ENCODE measurements at regions not wholly inside any gene's neighbourhood (a gene's known extent, or its start where the extent isn't known, plus 50 kb on each side); places are given as distances from the start of the nearest gene placed in this dataset.

GRCh38 chr12:24707334-24707733, 241.6 kb downstream of the BCAT1 start:
- TF ChIP-seq CTCF (optimal IDR thresholded peaks at IDR 0.05 in 1 of 3, IDR thresholded peaks at IDR 0.05 in 1 of 3, conservative IDR thresholded peaks at IDR 0.05 in 1 of 3; ENCODE audit: extremely low read depth in 1 of 3, insufficient read depth in 2 of 3, low read length in 3 of 3) (no peak), EZH2 (IDR thresholded peaks at IDR 0.05; ENCODE audit: low read length) (no peak)
- no peaks in the 10 kb centered on the region for H3K36me3 ChIP-seq (ENCODE audit: control insufficient read depth in 2 of 2, extremely low read depth in 1 of 2, insufficient read depth in 2 of 2, low read length in 2 of 2)
- no peaks in the 10 kb centered on the region for H3K9me1 ChIP-seq (ENCODE audit: control insufficient read depth, extremely low read depth, insufficient read depth, low read length)
- no peak overlapping the region for H2AFZ ChIP-seq (ENCODE audit: control insufficient read depth, low read length)
- H3K9me3 ChIP-seq (ENCODE audit: control insufficient read depth, low read depth, low read length): no peaks in the 10 kb centered on the region
- H3K79me2 ChIP-seq (ENCODE audit: control insufficient read depth, insufficient read depth, low read length): no peaks in the 10 kb centered on the region
- no peaks in the 10 kb centered on the region for H3K4me1 ChIP-seq (ENCODE audit: control insufficient read depth, extremely low read depth, insufficient read depth, low read length)
- H4K20me1 ChIP-seq (ENCODE audit: control insufficient read depth, extremely low read depth, insufficient read depth, low read length): no peaks in the 10 kb centered on the region
- H3K27me3 ChIP-seq (ENCODE audit: control insufficient read depth, extremely low read depth, insufficient read depth, low read length): no peaks in the 10 kb centered on the region
- dilution Hi-C loops (cut with MboI; ENCODE audit: extremely low pct_ligation_motif_present, low sequenced_read_pairs): no loop called here
- no peak overlapping the region for H3K4me2 ChIP-seq (ENCODE audit: control insufficient read depth, extremely low read depth, insufficient read depth, low read depth, low read length)
- no peak overlapping the region for H3K27ac ChIP-seq (ENCODE audit: control insufficient read depth, insufficient read depth, low read length)
- no peak for FAIRE-seq
- DNase-seq (ENCODE audit: low read depth, low spot score): no peak
- H3K4me3 ChIP-seq (ENCODE audit: control insufficient read depth in 2 of 3, extremely low read depth in 1 of 3, insufficient read depth in 2 of 3, low read depth in 1 of 3, low read length in 3 of 3): no peak overlapping the region
- no peak overlapping the region for H3K9ac ChIP-seq (ENCODE audit: control insufficient read depth, extremely low read depth, insufficient read depth, low read length)

- Histone ChIP-seq H3K4me1 (ENCODE audit: control insufficient read depth, extremely low read depth, insufficient read depth, low read length) (no peaks in the 10 kb centered on the region), H3K27me3 (ENCODE audit: control insufficient read depth, extremely low read depth, insufficient read depth, low read length) (no peaks in the 10 kb centered on the region), H3K4me2 (ENCODE audit: control insufficient read depth, extremely low read depth, insufficient read depth, low read depth, low read length) (no peak overlapping the region), H3K79me2 (ENCODE audit: control insufficient read depth, insufficient read depth, low read length) (no peaks in the 10 kb centered on the region), H3K27ac (ENCODE audit: control insufficient read depth, insufficient read depth, low read length) (no peak overlapping the region), H4K20me1 (ENCODE audit: control insufficient read depth, extremely low read depth, insufficient read depth, low read length) (no peaks in the 10 kb centered on the region), H3K9me3 (ENCODE audit: control insufficient read depth, low read depth, low read length) (no peaks in the 10 kb centered on the region), H3K36me3 (ENCODE audit: control insufficient read depth in 2 of 2, extremely low read depth in 1 of 2, insufficient read depth in 2 of 2, low read length in 2 of 2) (no peaks in the 10 kb centered on the region), H3K9ac (ENCODE audit: control insufficient read depth, extremely low read depth, insufficient read depth, low read length) (no peak overlapping the region), H2AFZ (ENCODE audit: control insufficient read depth, low read length) (no peak overlapping the region), H3K4me3 (ENCODE audit: control insufficient read depth in 2 of 3, extremely low read depth in 1 of 3, insufficient read depth in 2 of 3, low read depth in 1 of 3, low read length in 3 of 3) (no peak overlapping the region), H3K9me1 (ENCODE audit: control insufficient read depth, extremely low read depth, insufficient read depth, low read length) (no peaks in the 10 kb centered on the region)
- no peak for FAIRE-seq
- DNase-seq (ENCODE audit: low read depth, low spot score): no peak
- TF ChIP-seq CTCF (optimal IDR thresholded peaks at IDR 0.05 in 1 of 3, IDR thresholded peaks at IDR 0.05 in 1 of 3, conservative IDR thresholded peaks at IDR 0.05 in 1 of 3; ENCODE audit: extremely low read depth in 1 of 3, insufficient read depth in 2 of 3, low read length in 3 of 3): no peak
- no peak for TF ChIP-seq EZH2 (IDR thresholded peaks at IDR 0.05; ENCODE audit: low read length)
- dilution Hi-C loops (cut with MboI; ENCODE audit: extremely low pct_ligation_motif_present, low sequenced_read_pairs): no loop called here
These were observed 243.1 kb downstream of the BCAT1 start for GRCh38 chr12:24705741-24706358.

Data from keratinocyte (primary cell).